SK-N-MC (cell line): ENCODE measurements at regions not wholly inside any gene's neighbourhood (a gene's known extent, or its start where the extent isn't known, plus 50 kb on each side); places are given as distances from the start of the nearest gene placed in this dataset.
"Not testable (repeated sequence)": the region's sequence is repeated elsewhere in the genome, so short reads cannot be mapped to it uniquely, and the experiment has no call there.

Source experiments
- DNase-seq: peaks from one replicate; pipeline ENCODE4 v3.0.0-alpha.2; 2011; ENCODE audit warnings: low read depth, low spot score
- H3K27ac ChIP-seq: fragments of 200-600 bp; sonication (generic); 2 replicates; pipeline ENCODE4 v1.5.1; 2016; ENCODE audit warnings: mixed run types
- H3K36me3 ChIP-seq: fragments of 200-600 bp; sonication (generic); 2 replicates; pipeline ENCODE4 v1.6.1; 2017; ENCODE audit warnings: antibody characterized with exemption, low read length, mixed read lengths; ENCODE audit not compliant: insufficient read depth
- H3K4me3 ChIP-seq: fragments of 200-600 bp; sonication (generic); 2 replicates; pipeline ENCODE4 v1.5.1; 2016
- H3K9ac ChIP-seq: fragments of 200-600 bp; sonication (generic); 2 replicates; pipeline ENCODE4 v1.8.0; 2017; ENCODE audit warnings: mixed run types, mixed read lengths; ENCODE audit not compliant: insufficient read length
- H3K9me3 ChIP-seq: fragments of 200-600 bp; sonication (generic); 2 replicates; pipeline ENCODE4 v1.6.1; 2017; ENCODE audit warnings: low read depth, mild to moderate bottlenecking, antibody characterized with exemption, low read length, moderate library complexity, mixed read lengths
- EZH2 ChIP-seq: fragments of 200-600 bp; sonication (generic); IDR thresholded peaks from one replicate; pipeline ENCODE4 v1.6.1; 2017; ENCODE audit warnings: antibody characterized with exemption
- FOXP2 ChIP-seq: optimal IDR thresholded peaks from 2 replicates; pipeline ENCODE3; 2011; ENCODE audit warnings: mild to moderate bottlenecking, moderate library complexity; ENCODE audit not compliant: insufficient read depth; ENCODE audit errors: extremely low read length, control extremely low read depth
- POLR2AphosphoS5 ChIP-seq: IDR thresholded peaks from 2 replicates; pipeline ENCODE4 v1.6.1; 2012; ENCODE audit warnings: mild to moderate bottlenecking, low read depth, low read length, borderline replicate concordance

GRCh38 chr12:92065018-92065499 is 80.6 kb downstream of the BTG1 start:
- DNase-seq = no peak
- no peak overlapping the region for H3K4me3 ChIP-seq
- no peak for TF ChIP-seq FOXP2
- TF ChIP-seq EZH2 = no peak
- TF ChIP-seq POLR2AphosphoS5 = no peak
- H3K9ac ChIP-seq = no peak overlapping the region
- no peaks in the 10 kb centered on the region for H3K9me3 ChIP-seq
- H3K27ac ChIP-seq = no peak overlapping the region
- no peaks in the 10 kb centered on the region for H3K36me3 ChIP-seq

GRCh38 chr12:92064422-92064821 is 81.2 kb downstream of the BTG1 start:
- no peaks in the 10 kb centered on the region for H3K9me3 ChIP-seq
- no peak overlapping the region for H3K9ac ChIP-seq
- DNase-seq = no peak
- H3K27ac ChIP-seq = no peak overlapping the region
- TF ChIP-seq EZH2 (no peak), POLR2AphosphoS5 (no peak), FOXP2 (no peak)
- H3K36me3 ChIP-seq = no peaks in the 10 kb centered on the region
- H3K4me3 ChIP-seq = no peak overlapping the region

GRCh38 chr12:92063641-92064040 is 82.0 kb downstream of the BTG1 start:
- no peak for DNase-seq
- no peak overlapping the region for H3K4me3 ChIP-seq
- H3K9me3 ChIP-seq = no peaks in the 10 kb centered on the region
- no peaks in the 10 kb centered on the region for H3K36me3 ChIP-seq
- no peak overlapping the region for H3K27ac ChIP-seq
- TF ChIP-seq FOXP2 (no peak), EZH2 (no peak), POLR2AphosphoS5 (no peak)
- no peak overlapping the region for H3K9ac ChIP-seq

GRCh38 chr12:92062539-92063493 is 82.8 kb downstream of the BTG1 start:
- DNase-seq = no peak
- Histone ChIP-seq H3K4me3 (no peak overlapping the region), H3K9ac (no peak overlapping the region), H3K27ac (no peak overlapping the region), H3K9me3 (no peaks in the 10 kb centered on the region), H3K36me3 (no peaks in the 10 kb centered on the region)
- no peak for TF ChIP-seq FOXP2
- no peak for TF ChIP-seq POLR2AphosphoS5
- TF ChIP-seq EZH2 = no peak

GRCh38 chr12:92061061-92061460 is 84.6 kb downstream of the BTG1 start:
- Histone ChIP-seq H3K27ac (no peak overlapping the region), H3K9ac (no peak overlapping the region), H3K36me3 (no peaks in the 10 kb centered on the region), H3K9me3 (no peaks in the 10 kb centered on the region), H3K4me3 (no peak overlapping the region)
- no peak for DNase-seq
- no peak for TF ChIP-seq FOXP2
- TF ChIP-seq POLR2AphosphoS5 = no peak
- no peak for TF ChIP-seq EZH2

- Histone ChIP-seq H3K36me3 (no peaks in the 10 kb centered on the region), H3K9me3 (no peaks in the 10 kb centered on the region), H3K9ac (no peak overlapping the region), H3K4me3 (no peak overlapping the region), H3K27ac (no peak overlapping the region)
- TF ChIP-seq POLR2AphosphoS5 = no peak
- no peak for TF ChIP-seq FOXP2
- no peak for TF ChIP-seq EZH2
- no peak for DNase-seq
These were observed 85.7 kb downstream of the BTG1 start for GRCh38 chr12:92059960-92060359.

GRCh38 chr12:92058664-92059063 is 87.0 kb downstream of the BTG1 start:
- Histone ChIP-seq H3K9me3 (no peaks in the 10 kb centered on the region), H3K36me3 (no peaks in the 10 kb centered on the region), H3K9ac (no peak overlapping the region), H3K27ac (no peak overlapping the region), H3K4me3 (no peak overlapping the region)
- TF ChIP-seq EZH2 (no peak), POLR2AphosphoS5 (no peak), FOXP2 (no peak)
- DNase-seq = no peak

- not testable (repeated sequence) for DNase-seq, H3K27ac ChIP-seq, H3K36me3 ChIP-seq, H3K9ac ChIP-seq, H3K4me3 ChIP-seq, H3K9me3 ChIP-seq
These were observed 88.9 kb downstream of the BTG1 start for GRCh38 chr12:92056756-92057155.

- H3K9me3 ChIP-seq = no peaks in the 10 kb centered on the region
- no peak for TF ChIP-seq POLR2AphosphoS5
- TF ChIP-seq EZH2 = no peak
- no peak for TF ChIP-seq FOXP2
- DNase-seq = no peak
- no peak overlapping the region for H3K9ac ChIP-seq
- H3K36me3 ChIP-seq = no peaks in the 10 kb centered on the region
- H3K4me3 ChIP-seq = no peak overlapping the region
- H3K27ac ChIP-seq = no peak overlapping the region
These were observed 89.4 kb downstream of the BTG1 start for GRCh38 chr12:92056290-92056689.
